Suppressor macrophage treated with lipopolysaccharide for 1 hour (primary cell): ENCODE measurements at regions not wholly inside any gene's neighbourhood (a gene's known extent, or its start where the extent isn't known, plus 50 kb on each side); places are given as distances from the start of the nearest gene placed in this dataset.

Experiments used
- DNase-seq, 3 donors: peaks; one replicate each; pipeline ENCODE4 v3.0.0-alpha.2; 2020 to 2022

- DNase-seq: no peak
Observed at GRCh38 chr3:11089931-11090330, 64.4 kb upstream of the HRH1 start.

GRCh38 chr3:11090551-11090950, 63.7 kb upstream of the HRH1 start:
- DNase-seq: no peak

- DNase-seq: no peak
Observed at GRCh38 chr3:11091088-11091590, 63.2 kb upstream of the HRH1 start.

- DNase-seq: no peak
Observed at GRCh38 chr3:11091791-11092190, 62.5 kb upstream of the HRH1 start.

- no peak for DNase-seq
Observed at GRCh38 chr3:11093823-11094340, 60.4 kb upstream of the HRH1 start.

GRCh38 chr3:11095932-11096265, 58.4 kb upstream of the HRH1 start:
- no peak for DNase-seq

GRCh38 chr3:11096266-11097139, 57.8 kb upstream of the HRH1 start:
- peak; percentile 90 to 94 (median 92) for DNase-seq

GRCh38 chr3:11099306-11099705, 55.0 kb upstream of the HRH1 start:
- no peak for DNase-seq
